H1 (cell line): ENCODE measurements at regions not wholly inside any gene's neighbourhood (a gene's known extent, or its start where the extent isn't known, plus 50 kb on each side); places are given as distances from the start of the nearest gene placed in this dataset.

Source experiments
- CTCF ChIA-PET: fragments of 300-600 bp; sonication (Branson Sonifier 250); formaldehyde crosslinking; loops from one replicate; lab custom pipeline; 2021; ENCODE audit not compliant: partially characterized antibody; lab: Charles Lee
- POLR2A ChIA-PET: fragments of 300-600 bp; sonication (Branson Sonifier 250); formaldehyde crosslinking; loops from one replicate; lab custom pipeline; 2021; ENCODE audit warnings: inconsistent platforms; ENCODE audit not compliant: partially characterized antibody; lab: Charles Lee
- DNase-seq, 2 experiments: peaks; one replicate each; pipeline versions ENCODE4 v3.0.0 to v3.0.0-alpha.2; 2010 to 2022; ENCODE audit warnings: low spot score in 2 of 2, low read depth in 1 of 2, mixed read lengths in 1 of 2
- FAIRE-seq: peaks from 2 replicates; lab custom pipeline; 2011; peaks lifted over from hg19 to GRCh38; lab: Jason Lieb, UNC
- H2AFZ ChIP-seq: 2 replicates; pipeline ENCODE4 v1.8.1; 2012; ENCODE audit warnings: low read length, inconsistent platforms
- H2AK5ac ChIP-seq: 2 replicates; pipeline ENCODE4 v1.6.1; 2013; ENCODE audit warnings: low read depth, low read length
- H2BK120ac ChIP-seq: replicated peaks from 2 replicates; pipeline ENCODE3; 2013; ENCODE audit warnings: low read depth, low read length, inconsistent platforms
- H2BK12ac ChIP-seq: 2 replicates; pipeline ENCODE4 v1.6.1; 2013; ENCODE audit warnings: low read depth, low read length
- H2BK15ac ChIP-seq: 2 replicates; pipeline ENCODE4 v1.6.1; 2013; ENCODE audit warnings: low read length
- H2BK20ac ChIP-seq: 2 replicates; pipeline ENCODE4 v1.6.1; 2013; ENCODE audit warnings: low read length
- H2BK5ac ChIP-seq: 2 replicates; pipeline ENCODE4 v1.6.1; 2013; ENCODE audit warnings: low read depth, low read length
- H3K14ac ChIP-seq: 2 replicates; pipeline ENCODE4 v1.6.1; 2013; ENCODE audit warnings: inconsistent platforms; ENCODE audit not compliant: insufficient read length
- H3K18ac ChIP-seq: 2 replicates; pipeline ENCODE4 v1.6.1; 2013; ENCODE audit warnings: low read length; ENCODE audit errors: extremely low read depth
- H3K23ac ChIP-seq: 2 replicates; pipeline ENCODE4 v1.6.1; 2013; ENCODE audit warnings: inconsistent platforms; ENCODE audit not compliant: insufficient read length
- H3K23me2 ChIP-seq: 2 replicates; pipeline ENCODE4 v1.6.1; 2013; ENCODE audit warnings: low read depth, low read length
- H3K27ac ChIP-seq: 2 replicates; pipeline ENCODE4 v1.6.1; 2011; ENCODE audit warnings: low read depth, low read length, inconsistent platforms
- H3K27me3 ChIP-seq, 4 experiments: replicated peaks in 1 of 4; 1 replicate in 1 of 4; 2 replicates in 3 of 4; pipeline versions ENCODE4 v1.6.1 to v1.8.1; 2011 to 2013; ENCODE audit warnings: low read length in 3 of 4, mild to moderate bottlenecking in 3 of 4, inconsistent platforms in 2 of 4, mixed read lengths in 2 of 4, moderate library complexity in 1 of 4; ENCODE audit not compliant: control insufficient read depth in 3 of 4, insufficient read depth in 3 of 4; ENCODE audit errors: extremely low read depth in 1 of 4
- H3K36me3 ChIP-seq, 4 experiments: 2 replicates each; pipeline versions ENCODE4 v1.6.1 to v1.8.1; 2011 to 2013; ENCODE audit warnings: mild to moderate bottlenecking in 4 of 4, low read length in 3 of 4, moderate library complexity in 2 of 4, control low read depth in 1 of 4, inconsistent platforms in 1 of 4; ENCODE audit not compliant: insufficient read depth in 4 of 4, control insufficient read depth in 2 of 4
- H3K4ac ChIP-seq: replicated peaks from 2 replicates; pipeline ENCODE3; 2013; ENCODE audit warnings: low read length, low read depth, mixed read lengths, inconsistent platforms; ENCODE audit not compliant: insufficient read length
- H3K4me1 ChIP-seq, 4 experiments: replicated peaks in 1 of 4; 1 replicate in 1 of 4; 2 replicates in 3 of 4; pipeline versions ENCODE4 v1.6.1 to v1.8.1; 2011 to 2013; ENCODE audit warnings: low read length in 3 of 4, inconsistent platforms in 2 of 4, mixed read lengths in 1 of 4; ENCODE audit not compliant: insufficient read depth in 4 of 4, control insufficient read depth in 3 of 4
- H3K4me2 ChIP-seq, 2 experiments: 2 replicates each; pipeline versions ENCODE4 v1.6.1 to v1.8.1; 2011 to 2013; ENCODE audit warnings: low read depth in 2 of 2, low read length in 2 of 2, control low read depth in 1 of 2, inconsistent platforms in 1 of 2, mild to moderate bottlenecking in 1 of 2; ENCODE audit not compliant: insufficient read depth in 1 of 2
- H3K4me3 ChIP-seq, 4 experiments: fragments of 200-600, 300-600 bp in 1 of 4; sonication (generic), shearing (Covaris generic), sonication (Bioruptor Twin) in 1 of 4; 2 replicates each; pipeline versions ENCODE4 v1.5.1 to v1.8.1; 2011 to 2016; ENCODE audit warnings: low read length in 4 of 4, low read depth in 3 of 4, control low read depth in 2 of 4, inconsistent platforms in 2 of 4, mild to moderate bottlenecking in 2 of 4, mixed read lengths in 1 of 4, moderate library complexity in 1 of 4; ENCODE audit not compliant: insufficient read depth in 2 of 4; ENCODE audit errors: extremely low read depth in 1 of 4
- H3K56ac ChIP-seq: replicated peaks from 2 replicates; pipeline ENCODE3; 2013; ENCODE audit warnings: low read depth, mild to moderate bottlenecking, mixed read lengths, low read length, inconsistent platforms; ENCODE audit not compliant: insufficient read length
- H3K79me1 ChIP-seq: 2 replicates; pipeline ENCODE4 v1.6.1; 2013; ENCODE audit warnings: low read depth, low read length, control low read depth
- H3K79me2 ChIP-seq, 2 experiments: 2 replicates each; pipeline versions ENCODE4 v1.6.1 to v1.8.1; 2012 to 2013; ENCODE audit warnings: low read length in 2 of 2, mild to moderate bottlenecking in 2 of 2, inconsistent platforms in 1 of 2; ENCODE audit not compliant: insufficient read depth in 2 of 2, control insufficient read depth in 1 of 2
- H3K9ac ChIP-seq, 4 experiments: replicated peaks in 1 of 4; 1 replicate in 1 of 4; 2 replicates in 3 of 4; pipeline versions ENCODE4 v1.6.1 to v1.8.1; 2011 to 2013; ENCODE audit warnings: low read depth in 3 of 4, low read length in 3 of 4, control low read depth in 2 of 4, mild to moderate bottlenecking in 2 of 4, moderate library complexity in 2 of 4, inconsistent platforms in 1 of 4; ENCODE audit errors: extremely low read depth in 1 of 4
- H3K9me3 ChIP-seq, 2 experiments: 2 replicates each; pipeline versions ENCODE4 v1.6.1 to v1.8.1; 2012 to 2013; ENCODE audit warnings: mild to moderate bottlenecking in 2 of 2, moderate library complexity in 2 of 2, control low read depth in 1 of 2, inconsistent platforms in 1 of 2, low read depth in 1 of 2, low read length in 1 of 2, mixed read lengths in 1 of 2; ENCODE audit not compliant: insufficient read depth in 2 of 2
- H4K20me1 ChIP-seq, 2 experiments: replicated peaks in 1 of 2; 2 replicates each; pipeline versions ENCODE3 to v1.8.1; 2011 to 2013; ENCODE audit warnings: inconsistent platforms in 2 of 2, low read length in 2 of 2, mild to moderate bottlenecking in 1 of 2; ENCODE audit not compliant: insufficient read depth in 2 of 2, control insufficient read depth in 1 of 2
- H4K5ac ChIP-seq: 2 replicates; pipeline ENCODE4 v1.6.1; 2013; ENCODE audit warnings: low read length, low read depth, mixed read lengths, inconsistent platforms; ENCODE audit not compliant: insufficient read length
- H4K8ac ChIP-seq: 2 replicates; pipeline ENCODE4 v1.8.0; 2013; ENCODE audit warnings: mild to moderate bottlenecking, moderate library complexity, low read length, inconsistent platforms; ENCODE audit not compliant: insufficient read depth; ENCODE audit errors: extremely low read depth
- H4K91ac ChIP-seq: replicated peaks from 2 replicates; pipeline ENCODE3; 2013; ENCODE audit warnings: low read length, mixed read lengths, inconsistent platforms; ENCODE audit not compliant: insufficient read length
- ASH2L ChIP-seq: fragments of 200-600, 300-600 bp; sonication (generic); IDR thresholded peaks from one replicate; pipeline ENCODE4 v1.7.1; 2017; ENCODE audit warnings: low read length
- CBX8 ChIP-seq: fragments of 300-800, 300-1000 bp; sonication (generic); IDR thresholded peaks from 2 replicates; pipeline ENCODE4 v1.7.1; 2016; ENCODE audit warnings: low read depth, low read length, borderline replicate concordance
- GTF2F1 ChIP-seq: IDR thresholded peaks from 2 replicates; pipeline ENCODE4 v1.6.1; 2012; ENCODE audit warnings: low read depth, low read length, improper control_type of control experiment, borderline replicate concordance
- KDM4A ChIP-seq: IDR thresholded peaks from one replicate; pipeline ENCODE4 v1.7.1; 2012; ENCODE audit warnings: low read depth, mild to moderate bottlenecking, moderate library complexity, low read length, inconsistent platforms; ENCODE audit not compliant: severe bottlenecking
- SAP30 ChIP-seq: fragments of 300-600 bp; sonication (generic); IDR thresholded peaks from 2 replicates; pipeline ENCODE4 v1.7.1; 2012; ENCODE audit warnings: low read length, moderate library complexity, mild to moderate bottlenecking, inconsistent platforms; ENCODE audit not compliant: insufficient read depth, insufficient replicate concordance
- SIRT6 ChIP-seq: IDR thresholded peaks from one replicate; pipeline ENCODE4 v1.7.1; 2012; ENCODE audit warnings: low read length, inconsistent platforms
- WGBS, 2 experiments: shearing (Covaris generic) in 1 of 2; methylation state at CpG; one replicate each; pipeline versions ENCODE4 v1.1.6 to v1.1.7; 2013 to 2015; ENCODE audit warnings: low lambda C conversion rate in 2 of 2, mixed read lengths in 2 of 2, inconsistent platforms in 1 of 2, low coverage in 1 of 2, missing lambda C conversion rate in 1 of 2; ENCODE audit not compliant: insufficient replicate concordance in 2 of 2, insufficient coverage in 1 of 2, insufficient read length in 1 of 2; ENCODE audit errors: extremely low coverage in 1 of 2, missing lambda C conversion rate in 1 of 2; 5-methylcytosine and 5-hydroxymethylcytosine counted together
- TF ChIP-seq, protein P1 (sequence below): IDR thresholded peaks from 2 replicates; pipeline ENCODE4 v1.6.1; 2012; ENCODE audit warnings: inconsistent platforms

- no peak overlapping the region for H3K9ac ChIP-seq
- H4K91ac ChIP-seq, result no peak overlapping the region
- H2BK120ac ChIP-seq, result no peak overlapping the region
- H2AFZ ChIP-seq, result no peak overlapping the region
- no peak overlapping the region for H3K4me2 ChIP-seq
- no peak overlapping the region for H2BK5ac ChIP-seq
- no peak overlapping the region for H4K5ac ChIP-seq
- H2AK5ac ChIP-seq, result no peak overlapping the region
- no peak overlapping the region for H4K8ac ChIP-seq
- no peak overlapping the region for H2BK15ac ChIP-seq
- H3K56ac ChIP-seq, result no peak overlapping the region
- no peaks in the 10 kb centered on the region for H3K23me2 ChIP-seq
- no peaks in the 10 kb centered on the region for H4K20me1 ChIP-seq
- H3K79me2 ChIP-seq, result no peaks in the 10 kb centered on the region
- ChIA-PET POLR2A (no interaction called here), CTCF (interaction anchor here (0.7 to 1.5 kb wide), 4 partner anchors 9 to 881 kb away, joined by 3 to 4 read pairs (median 3); no protein-coding TSS in a partner anchor)
- FAIRE-seq (no peak), DNase-seq (no peak)
- no peak overlapping the region for H3K27ac ChIP-seq
- no peaks in the 10 kb centered on the region for H3K4me1 ChIP-seq
- H3K23ac ChIP-seq, result no peak overlapping the region
- WGBS, 2 experiments, result 91% methylated on average over 3 of the region's 3 CpGs; no CpG with 5 or more reads in 1 of the 2 experiments
- no peak overlapping the region for H3K18ac ChIP-seq
- no peak overlapping the region for H2BK12ac ChIP-seq
- no peaks in the 10 kb centered on the region; a peak in 1 of 4 replicates for H3K9me3 ChIP-seq
- H3K27me3 ChIP-seq, result no peaks in the 10 kb centered on the region; a peak in 1 of 7 replicates
- no peak overlapping the region for H3K14ac ChIP-seq
- H3K36me3 ChIP-seq, result no peaks in the 10 kb centered on the region
- H3K79me1 ChIP-seq, result no peaks in the 10 kb centered on the region
- H3K4me3 ChIP-seq, result no peak overlapping the region
- H3K4ac ChIP-seq, result no peak overlapping the region
- no peak overlapping the region for H2BK20ac ChIP-seq
- TF ChIP-seq, protein P1, sequence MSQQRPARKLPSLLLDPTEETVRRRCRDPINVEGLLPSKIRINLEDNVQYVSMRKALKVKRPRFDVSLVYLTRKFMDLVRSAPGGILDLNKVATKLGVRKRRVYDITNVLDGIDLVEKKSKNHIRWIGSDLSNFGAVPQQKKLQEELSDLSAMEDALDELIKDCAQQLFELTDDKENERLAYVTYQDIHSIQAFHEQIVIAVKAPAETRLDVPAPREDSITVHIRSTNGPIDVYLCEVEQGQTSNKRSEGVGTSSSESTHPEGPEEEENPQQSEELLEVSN, result no peak
- no peak for TF ChIP-seq GTF2F1
- no peak for TF ChIP-seq KDM4A
- TF ChIP-seq SAP30, result no peak
- TF ChIP-seq SIRT6, result no peak
- TF ChIP-seq CBX8, result no peak
- TF ChIP-seq ASH2L, result no peak
Observed at GRCh38 chr4:4942658-4943057, 76.6 kb downstream of the CYTL1 start.
